Neural cell (in vitro differentiated cells): ENCODE measurements at regions not wholly inside any gene's neighbourhood (a gene's known extent, or its start where the extent isn't known, plus 50 kb on each side); places are given as distances from the start of the nearest gene placed in this dataset.

ENCODE experiments used
- EZH2 ChIP-seq: fragments of 200-600, 300-800 bp; shearing (Covaris generic), sonication (generic); IDR thresholded peaks from 2 replicates; pipeline ENCODE4 v1.6.1; 2014; ENCODE audit warnings: antibody characterized with exemption, low read length, borderline replicate concordance, mild to moderate bottlenecking; ENCODE audit not compliant: insufficient read depth, poor library complexity, severe bottlenecking
- POLR2AphosphoS5 ChIP-seq: IDR thresholded peaks from 2 replicates; pipeline ENCODE4 v1.6.1; 2012
- RAD21 ChIP-seq: fragments of 450-650 bp; conservative IDR thresholded peaks from 2 replicates; pipeline ENCODE4 v1.6.1; 2014; ENCODE audit warnings: antibody characterized with exemption, mild to moderate bottlenecking, moderate library complexity
- TF ChIP-seq, protein P1 (sequence below): IDR thresholded peaks from 2 replicates; pipeline ENCODE4 v1.6.1; 2012; ENCODE audit warnings: borderline replicate concordance

DNA sequence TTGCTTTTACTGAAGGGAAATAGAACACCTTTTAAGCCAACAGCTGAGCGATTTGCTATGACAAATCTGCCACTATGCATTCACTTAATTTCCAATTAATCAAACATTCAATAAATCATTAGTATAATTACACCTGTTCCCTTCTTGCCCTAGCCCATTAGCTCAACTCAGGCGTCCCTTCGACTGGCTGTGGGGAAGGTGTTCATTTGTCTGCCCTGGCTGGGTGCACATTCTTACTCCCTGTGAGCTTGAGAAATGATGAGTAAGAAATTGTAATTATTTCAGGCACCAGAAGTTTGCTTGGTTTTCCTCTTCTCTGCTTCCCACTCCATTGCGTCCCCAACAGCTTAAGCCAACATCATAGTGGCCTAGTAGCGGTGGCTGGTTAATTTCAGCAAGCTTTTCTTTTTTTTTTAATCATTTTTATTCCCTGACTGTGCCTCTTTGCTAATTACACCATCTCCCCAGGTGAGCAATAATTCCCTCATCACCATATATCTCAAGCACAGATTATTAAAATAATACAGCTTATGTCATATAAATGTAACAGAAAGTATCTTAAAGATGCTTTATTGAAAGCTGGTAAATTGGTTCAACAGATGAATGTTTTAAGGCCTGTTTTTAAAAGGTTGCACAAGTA lies 623.9 kb upstream of the RBFOX1 start:
- TF ChIP-seq, protein P1, sequence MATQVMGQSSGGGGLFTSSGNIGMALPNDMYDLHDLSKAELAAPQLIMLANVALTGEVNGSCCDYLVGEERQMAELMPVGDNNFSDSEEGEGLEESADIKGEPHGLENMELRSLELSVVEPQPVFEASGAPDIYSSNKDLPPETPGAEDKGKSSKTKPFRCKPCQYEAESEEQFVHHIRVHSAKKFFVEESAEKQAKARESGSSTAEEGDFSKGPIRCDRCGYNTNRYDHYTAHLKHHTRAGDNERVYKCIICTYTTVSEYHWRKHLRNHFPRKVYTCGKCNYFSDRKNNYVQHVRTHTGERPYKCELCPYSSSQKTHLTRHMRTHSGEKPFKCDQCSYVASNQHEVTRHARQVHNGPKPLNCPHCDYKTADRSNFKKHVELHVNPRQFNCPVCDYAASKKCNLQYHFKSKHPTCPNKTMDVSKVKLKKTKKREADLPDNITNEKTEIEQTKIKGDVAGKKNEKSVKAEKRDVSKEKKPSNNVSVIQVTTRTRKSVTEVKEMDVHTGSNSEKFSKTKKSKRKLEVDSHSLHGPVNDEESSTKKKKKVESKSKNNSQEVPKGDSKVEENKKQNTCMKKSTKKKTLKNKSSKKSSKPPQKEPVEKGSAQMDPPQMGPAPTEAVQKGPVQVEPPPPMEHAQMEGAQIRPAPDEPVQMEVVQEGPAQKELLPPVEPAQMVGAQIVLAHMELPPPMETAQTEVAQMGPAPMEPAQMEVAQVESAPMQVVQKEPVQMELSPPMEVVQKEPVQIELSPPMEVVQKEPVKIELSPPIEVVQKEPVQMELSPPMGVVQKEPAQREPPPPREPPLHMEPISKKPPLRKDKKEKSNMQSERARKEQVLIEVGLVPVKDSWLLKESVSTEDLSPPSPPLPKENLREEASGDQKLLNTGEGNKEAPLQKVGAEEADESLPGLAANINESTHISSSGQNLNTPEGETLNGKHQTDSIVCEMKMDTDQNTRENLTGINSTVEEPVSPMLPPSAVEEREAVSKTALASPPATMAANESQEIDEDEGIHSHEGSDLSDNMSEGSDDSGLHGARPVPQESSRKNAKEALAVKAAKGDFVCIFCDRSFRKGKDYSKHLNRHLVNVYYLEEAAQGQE, result no peak
- no peak for TF ChIP-seq POLR2AphosphoS5
- no peak for TF ChIP-seq RAD21
- no peak for TF ChIP-seq EZH2
